Stomach (tissue), 8 donors: ENCODE measurements at regions not wholly inside any gene's neighbourhood (a gene's known extent, or its start where the extent isn't known, plus 50 kb on each side); places are given as distances from the start of the nearest gene placed in this dataset.
A peak's percentile ranks its signal among the peaks of the same experiment; 100 is the strongest.
"Not testable (repeated sequence)": the region's sequence is repeated elsewhere in the genome, so short reads cannot be mapped to it uniquely, and the experiment has no call there.

ENCODE experiments used
- DNase-seq, 2 donors: peaks; one replicate each; pipeline versions ENCODE4 v3.0.0 to v3.0.0-alpha.2; 2013 to 2019
- H3K27ac ChIP-seq, 5 donors: fragments of 200-600 bp in 4 of 5; sonication (generic) in 4 of 5; one replicate each; pipeline ENCODE4 v1.5.1; 2013 to 2019; ENCODE audit warnings: mild to moderate bottlenecking in 1 of 5, moderate library complexity in 1 of 5
- H3K27me3 ChIP-seq, 3 donors: fragments of 200-600 bp; sonication (generic); one replicate each; pipeline ENCODE4 v1.5.1; 2017 to 2019; ENCODE audit warnings: mixed run types in 1 of 3
- H3K36me3 ChIP-seq, 4 donors: fragments of 200-600 bp; sonication (generic); 1 replicate in 3 of 4; 2 replicates in 1 of 4; pipeline ENCODE4 v1.5.1; 2016 to 2019
- H3K4me1 ChIP-seq, 4 donors: fragments of 200-600 bp; sonication (generic); one replicate each; pipeline ENCODE4 v1.5.1; 2016 to 2019
- H3K4me3 ChIP-seq, 4 donors: fragments of 200-600 bp; sonication (generic) in 3 of 4; one replicate each; pipeline ENCODE4 v1.5.1; 2016 to 2019; ENCODE audit warnings: mild to moderate bottlenecking in 1 of 4
- H3K9me3 ChIP-seq, 4 donors: fragments of 200-600 bp; sonication (generic); one replicate each; pipeline ENCODE4 v1.5.1; 2016 to 2019
- EP300 ChIP-seq: sonication (generic); formaldehyde crosslinking; IDR thresholded peaks from one replicate; pipeline ENCODE4 v1.6.1; 2017; ENCODE audit warnings: antibody characterized with exemption
- POLR2A ChIP-seq, 4 donors: fragments of 450-650 bp; IDR thresholded peaks; one replicate each; pipeline ENCODE4 v1.6.1; 2016; ENCODE audit warnings: antibody characterized with exemption in 4 of 4, control low read depth in 2 of 4, mild to moderate bottlenecking in 1 of 4, moderate library complexity in 1 of 4
- POLR2AphosphoS5 ChIP-seq, 3 donors: sonication (generic); formaldehyde crosslinking; IDR thresholded peaks; one replicate each; pipeline ENCODE4 v1.6.1; 2016; ENCODE audit warnings: antibody characterized with exemption in 3 of 3
- WGBS, 5 donors: extraction: QIAGEN DNeasy Blood & Tissue Kit in 3 of 5; methylation state at CpG; one replicate each; pipeline versions ENCODE4 v1.1.5 to v1.1.7; 2013 to 2018; 5-methylcytosine and 5-hydroxymethylcytosine counted together
- intact Hi-C: fragments of 100-400 bp; cut with DNase I; formaldehyde crosslinking; loops from one replicate; pipeline ENCODE4 v1.15.1; 2023; ENCODE audit warnings: low total_unique reads
- TF ChIP-seq, protein P1 (sequence below), 7 experiments: fragments of 450-650 bp in 4 of 7; fragments of 200-600 bp in 3 of 7; sonication (generic) in 3 of 7; IDR thresholded peaks; one replicate each; pipeline ENCODE4 v1.5.1; 2016 to 2019; ENCODE audit warnings: antibody characterized with exemption in 7 of 7, control low read depth in 2 of 7, mild to moderate bottlenecking in 1 of 7
- donor health status: healthy with polysubstance abuse.
- donor health status: Bipolar disorder and iron deficiency.
- donor health status: healthy.

DNA sequence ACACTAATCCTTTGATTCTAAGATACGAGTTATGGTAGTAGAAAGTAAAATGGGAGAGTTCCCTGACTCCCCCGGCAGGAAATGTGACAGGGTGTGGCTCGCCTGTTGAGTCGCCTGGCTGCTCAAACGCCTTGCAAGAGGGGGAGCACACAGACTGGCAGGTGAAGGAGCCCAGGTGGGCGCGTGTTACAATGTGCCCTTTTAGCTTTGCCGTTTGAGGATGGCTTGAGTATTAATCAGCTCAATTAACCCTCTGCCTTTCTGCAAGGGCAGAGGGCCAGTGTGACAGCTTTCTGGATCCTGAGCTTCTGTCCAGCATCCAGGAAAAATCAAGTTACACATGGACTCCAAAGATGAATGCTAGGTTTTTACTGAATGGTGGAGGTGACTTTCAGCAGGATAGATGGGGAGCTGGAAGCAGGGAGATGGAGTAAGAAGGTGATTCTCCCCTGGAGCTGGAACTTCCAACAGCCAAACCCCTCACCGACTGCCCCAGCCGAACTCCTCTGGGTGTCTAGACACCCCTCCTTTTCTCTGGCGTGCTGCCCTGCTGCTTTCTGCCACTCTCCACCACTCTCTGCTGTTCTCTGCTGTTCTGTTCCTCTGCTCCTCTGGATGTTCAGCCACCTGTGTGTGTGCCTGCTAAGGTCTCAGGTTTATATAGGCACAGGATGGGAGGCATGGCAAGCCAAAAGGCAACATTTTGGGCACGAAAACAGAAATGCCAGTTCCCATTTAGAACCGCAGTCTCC is 548.8 kb upstream of the KCND2 start:
- intact Hi-C loops: no loop called here
- DNase-seq: no peak
- no peak overlapping the region for H3K4me3 ChIP-seq

DNA sequence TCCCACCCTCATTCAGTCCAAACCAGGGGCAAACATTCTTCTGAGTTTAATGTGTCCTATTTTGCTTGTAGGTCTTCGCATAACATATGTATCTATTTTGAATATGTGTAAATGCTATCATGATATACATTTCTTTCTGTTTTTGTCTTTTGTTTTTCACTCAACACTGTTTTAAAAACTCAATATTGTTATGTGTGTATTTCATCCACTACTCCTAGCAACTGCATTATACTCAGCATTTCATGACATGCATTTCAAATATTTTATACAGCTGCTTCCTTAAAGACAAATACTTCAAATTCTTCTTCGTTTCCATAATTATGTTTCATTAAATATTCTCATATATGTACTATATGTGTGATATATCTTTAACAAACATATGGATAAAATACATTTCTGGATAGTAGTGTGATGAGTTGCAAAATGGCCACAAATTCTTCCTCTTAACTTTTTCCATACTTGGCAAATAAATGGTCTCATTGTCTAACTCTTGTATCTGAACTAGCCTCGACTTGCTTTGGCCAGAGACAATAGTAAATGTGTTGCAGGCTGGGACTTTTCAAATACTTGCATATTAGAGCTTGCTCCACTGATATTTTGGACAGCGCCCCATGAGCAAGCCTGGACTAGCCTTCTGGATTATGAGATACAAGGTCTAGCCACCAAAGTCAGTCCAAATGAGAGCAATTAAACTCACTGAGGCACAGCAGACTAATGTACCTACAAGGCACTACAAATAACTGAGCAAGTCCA is 539.7 kb upstream of the KCND2 start:
- TF ChIP-seq, protein P1, sequence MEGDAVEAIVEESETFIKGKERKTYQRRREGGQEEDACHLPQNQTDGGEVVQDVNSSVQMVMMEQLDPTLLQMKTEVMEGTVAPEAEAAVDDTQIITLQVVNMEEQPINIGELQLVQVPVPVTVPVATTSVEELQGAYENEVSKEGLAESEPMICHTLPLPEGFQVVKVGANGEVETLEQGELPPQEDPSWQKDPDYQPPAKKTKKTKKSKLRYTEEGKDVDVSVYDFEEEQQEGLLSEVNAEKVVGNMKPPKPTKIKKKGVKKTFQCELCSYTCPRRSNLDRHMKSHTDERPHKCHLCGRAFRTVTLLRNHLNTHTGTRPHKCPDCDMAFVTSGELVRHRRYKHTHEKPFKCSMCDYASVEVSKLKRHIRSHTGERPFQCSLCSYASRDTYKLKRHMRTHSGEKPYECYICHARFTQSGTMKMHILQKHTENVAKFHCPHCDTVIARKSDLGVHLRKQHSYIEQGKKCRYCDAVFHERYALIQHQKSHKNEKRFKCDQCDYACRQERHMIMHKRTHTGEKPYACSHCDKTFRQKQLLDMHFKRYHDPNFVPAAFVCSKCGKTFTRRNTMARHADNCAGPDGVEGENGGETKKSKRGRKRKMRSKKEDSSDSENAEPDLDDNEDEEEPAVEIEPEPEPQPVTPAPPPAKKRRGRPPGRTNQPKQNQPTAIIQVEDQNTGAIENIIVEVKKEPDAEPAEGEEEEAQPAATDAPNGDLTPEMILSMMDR (IDR thresholded peaks at IDR 0.05): no peak
- no peak for TF ChIP-seq POLR2A (IDR thresholded peaks at IDR 0.05)
- no peak for TF ChIP-seq POLR2AphosphoS5 (IDR thresholded peaks at IDR 0.05)
- TF ChIP-seq EP300: no peak
- WGBS, 5 donors: 65 to 68% (median 67%) methylated on average over 4 of the region's 4 CpGs
- H3K27me3 ChIP-seq: no peaks in the 10 kb centered on the region
- H3K9me3 ChIP-seq: no peaks in the 10 kb centered on the region
- peak in 1 of 2 donors; percentile 7 for DNase-seq
- intact Hi-C loops: no loop called here
- H3K36me3 ChIP-seq: no peaks in the 10 kb centered on the region
- no peak overlapping the region for H3K27ac ChIP-seq
- no peak overlapping the region for H3K4me3 ChIP-seq
- no peaks in the 10 kb centered on the region for H3K4me1 ChIP-seq

More for the DNA sequence above, 548.8 kb upstream of the KCND2 start:
- H3K27me3 ChIP-seq: no peaks in the 10 kb centered on the region
- H3K27ac ChIP-seq: no peak overlapping the region
- no peaks in the 10 kb centered on the region for H3K4me1 ChIP-seq
- no peaks in the 10 kb centered on the region for H3K36me3 ChIP-seq
- no peaks in the 10 kb centered on the region for H3K9me3 ChIP-seq
- TF ChIP-seq POLR2A (IDR thresholded peaks at IDR 0.05) (no peak), POLR2AphosphoS5 (IDR thresholded peaks at IDR 0.05) (no peak), EP300 (no peak)
- TF ChIP-seq, protein P1 (IDR thresholded peaks at IDR 0.05): no peak
- WGBS, 5 donors: 51 to 65% (median 55%) methylated on average over 13 of the region's 13 CpGs

DNA sequence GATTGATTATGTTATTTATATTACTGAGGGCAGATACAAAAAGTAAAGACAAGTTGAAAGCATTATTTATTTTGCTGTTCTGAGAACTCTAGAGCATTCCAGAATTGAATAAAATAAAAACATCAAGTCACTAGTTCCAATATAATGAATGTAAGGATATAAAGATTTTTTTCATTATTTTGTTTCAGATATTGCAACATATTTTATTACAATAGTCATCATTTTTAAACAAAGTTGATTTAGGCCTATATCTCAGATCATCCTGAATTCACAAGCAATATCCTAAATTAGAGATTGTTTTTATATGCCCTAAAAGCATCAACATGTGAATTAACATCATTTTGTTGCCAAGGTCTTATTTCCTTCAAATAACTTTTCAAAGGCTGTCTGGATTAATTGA is 535.6 kb upstream of the KCND2 start:
- no peak for DNase-seq
- no peaks in the 10 kb centered on the region for H3K9me3 ChIP-seq
- intact Hi-C loops: no loop called here

DNA sequence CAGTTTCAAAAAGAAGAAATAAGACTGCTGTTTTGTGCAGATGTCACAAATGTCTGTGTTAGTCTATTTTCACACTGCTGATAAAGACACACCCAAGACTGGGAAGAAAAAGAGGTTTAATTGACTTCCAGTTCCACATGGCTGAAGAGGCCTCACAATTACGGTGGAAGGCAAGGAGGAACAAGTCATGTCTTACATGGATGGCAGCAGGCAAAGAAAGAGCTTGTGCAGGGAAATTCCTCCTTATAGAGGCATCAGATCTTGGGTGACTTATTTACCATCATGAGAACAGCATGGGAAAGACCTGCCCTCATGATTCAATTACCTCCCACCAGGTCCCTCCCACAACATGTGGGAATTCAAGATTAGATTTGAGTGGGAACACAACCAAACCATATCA is 527.7 kb upstream of the KCND2 start:
- H3K36me3 ChIP-seq, DNase-seq, H3K4me3 ChIP-seq, H3K9me3 ChIP-seq, H3K27me3 ChIP-seq, intact Hi-C loops, H3K27ac ChIP-seq, H3K4me1 ChIP-seq: not testable (repeated sequence)
- WGBS, 5 donors: 73 to 91% (median 83%) methylated on average over 1 of the region's 1 CpG

More for the DNA sequence above, 535.6 kb upstream of the KCND2 start:
- no peak overlapping the region for H3K4me3 ChIP-seq
- no peaks in the 10 kb centered on the region for H3K4me1 ChIP-seq
- TF ChIP-seq EP300 (no peak), POLR2AphosphoS5 (IDR thresholded peaks at IDR 0.05) (no peak), POLR2A (IDR thresholded peaks at IDR 0.05) (no peak)
- TF ChIP-seq, protein P1 (IDR thresholded peaks at IDR 0.05): no peak
- no peaks in the 10 kb centered on the region for H3K36me3 ChIP-seq
- H3K27me3 ChIP-seq: no peaks in the 10 kb centered on the region
- no peak overlapping the region for H3K27ac ChIP-seq
